Tibial nerve (tissue), 4 donors: ENCODE measurements at regions not wholly inside any gene's neighbourhood (a gene's known extent, or its start where the extent isn't known, plus 50 kb on each side); places are given as distances from the start of the nearest gene placed in this dataset.

Experiments
- DNase-seq, 2 donors: peaks; one replicate each; pipeline ENCODE4 v3.0.0-alpha.2; 2019; ENCODE audit warnings: low spot score in 2 of 2
- H3K27ac ChIP-seq, 4 donors: fragments of 200-600 bp; sonication (generic) in 3 of 4; one replicate each; pipeline ENCODE4 v1.5.1; 2017 to 2019; ENCODE audit warnings: mild to moderate bottlenecking in 1 of 4
- H3K27me3 ChIP-seq, 2 donors: fragments of 200-600 bp; sonication (generic) in 1 of 2; one replicate each; pipeline versions ENCODE4 v1.5.1 to v1.6.0; 2017 to 2019
- H3K36me3 ChIP-seq, 3 donors: fragments of 200-600 bp; sonication (generic); one replicate each; pipeline ENCODE4 v1.5.1; 2018 to 2019
- H3K4me1 ChIP-seq, 4 donors: fragments of 200-600 bp; sonication (generic) in 3 of 4; one replicate each; pipeline ENCODE4 v1.5.1; 2017 to 2019
- H3K4me3 ChIP-seq, 4 donors: fragments of 200-600 bp; sonication (generic) in 3 of 4; one replicate each; pipeline ENCODE4 v1.5.1; 2017 to 2019; ENCODE audit warnings: mild to moderate bottlenecking in 1 of 4, moderate library complexity in 1 of 4
- H3K9me3 ChIP-seq, 4 donors: fragments of 200-600 bp; sonication (generic) in 3 of 4; one replicate each; pipeline ENCODE4 v1.5.1; 2017 to 2019
- EP300 ChIP-seq, 2 donors: sonication (generic); formaldehyde crosslinking; IDR thresholded peaks; one replicate each; pipeline ENCODE4 v1.6.1; 2017; ENCODE audit warnings: antibody characterized with exemption in 2 of 2, mild to moderate bottlenecking in 1 of 2
- POLR2A ChIP-seq, 2 donors: fragments of 450-650 bp; IDR thresholded peaks; one replicate each; pipeline ENCODE4 v1.6.1; 2017; ENCODE audit warnings: antibody characterized with exemption in 2 of 2, mild to moderate bottlenecking in 2 of 2, moderate library complexity in 2 of 2
- WGBS, 2 donors: methylation state at CpG; one replicate each; pipeline ENCODE4 v1.1.5; 2018; 5-methylcytosine and 5-hydroxymethylcytosine counted together
- TF ChIP-seq, protein P1 (sequence below), 5 experiments: fragments of 200-600 bp in 3 of 5; fragments of 450-650 bp in 2 of 5; sonication (generic) in 3 of 5; IDR thresholded peaks; one replicate each; pipeline ENCODE4 v1.5.1; 2016 to 2019; ENCODE audit warnings: antibody characterized with exemption in 5 of 5, mild to moderate bottlenecking in 3 of 5, moderate library complexity in 2 of 5

DNA sequence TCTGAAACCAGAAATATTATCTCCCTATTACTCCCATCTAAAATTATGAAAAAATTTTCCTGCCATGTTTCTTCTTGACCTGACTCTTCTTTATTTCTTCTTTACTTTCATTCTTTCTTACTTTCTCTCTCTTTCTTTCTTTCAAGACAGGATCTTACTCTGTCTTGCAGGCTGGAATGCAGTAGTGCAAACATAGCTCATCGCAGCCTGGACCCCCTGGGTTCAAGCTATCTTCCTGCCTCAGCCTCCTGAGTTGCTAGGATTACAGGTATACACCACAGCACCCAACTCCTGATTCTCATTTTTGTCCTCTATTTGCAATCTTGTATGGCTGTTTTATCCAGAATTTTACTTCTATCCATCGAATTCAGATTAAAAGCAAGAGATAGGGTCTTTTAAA is 631.1 kb downstream of the TBC1D4 start:
- Histone ChIP-seq H3K4me1 (no peaks in the 10 kb centered on the region), H3K27me3 (no peaks in the 10 kb centered on the region), H3K27ac (no peak overlapping the region), H3K9me3 (peaks cover 0 to 18% (median 0%) of the 10 kb centered on the region in 4 donors), H3K4me3 (no peak overlapping the region), H3K36me3 (no peaks in the 10 kb centered on the region)
- 78 to 83% methylated on average over 2 of the region's 2 CpGs for WGBS, 2 donors
- no peak for DNase-seq
- TF ChIP-seq EP300 (IDR thresholded peaks at IDR 0.05) (no peak), POLR2A (IDR thresholded peaks at IDR 0.05) (no peak)
- TF ChIP-seq, protein P1, sequence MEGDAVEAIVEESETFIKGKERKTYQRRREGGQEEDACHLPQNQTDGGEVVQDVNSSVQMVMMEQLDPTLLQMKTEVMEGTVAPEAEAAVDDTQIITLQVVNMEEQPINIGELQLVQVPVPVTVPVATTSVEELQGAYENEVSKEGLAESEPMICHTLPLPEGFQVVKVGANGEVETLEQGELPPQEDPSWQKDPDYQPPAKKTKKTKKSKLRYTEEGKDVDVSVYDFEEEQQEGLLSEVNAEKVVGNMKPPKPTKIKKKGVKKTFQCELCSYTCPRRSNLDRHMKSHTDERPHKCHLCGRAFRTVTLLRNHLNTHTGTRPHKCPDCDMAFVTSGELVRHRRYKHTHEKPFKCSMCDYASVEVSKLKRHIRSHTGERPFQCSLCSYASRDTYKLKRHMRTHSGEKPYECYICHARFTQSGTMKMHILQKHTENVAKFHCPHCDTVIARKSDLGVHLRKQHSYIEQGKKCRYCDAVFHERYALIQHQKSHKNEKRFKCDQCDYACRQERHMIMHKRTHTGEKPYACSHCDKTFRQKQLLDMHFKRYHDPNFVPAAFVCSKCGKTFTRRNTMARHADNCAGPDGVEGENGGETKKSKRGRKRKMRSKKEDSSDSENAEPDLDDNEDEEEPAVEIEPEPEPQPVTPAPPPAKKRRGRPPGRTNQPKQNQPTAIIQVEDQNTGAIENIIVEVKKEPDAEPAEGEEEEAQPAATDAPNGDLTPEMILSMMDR (IDR thresholded peaks at IDR 0.05) = no peak

DNA sequence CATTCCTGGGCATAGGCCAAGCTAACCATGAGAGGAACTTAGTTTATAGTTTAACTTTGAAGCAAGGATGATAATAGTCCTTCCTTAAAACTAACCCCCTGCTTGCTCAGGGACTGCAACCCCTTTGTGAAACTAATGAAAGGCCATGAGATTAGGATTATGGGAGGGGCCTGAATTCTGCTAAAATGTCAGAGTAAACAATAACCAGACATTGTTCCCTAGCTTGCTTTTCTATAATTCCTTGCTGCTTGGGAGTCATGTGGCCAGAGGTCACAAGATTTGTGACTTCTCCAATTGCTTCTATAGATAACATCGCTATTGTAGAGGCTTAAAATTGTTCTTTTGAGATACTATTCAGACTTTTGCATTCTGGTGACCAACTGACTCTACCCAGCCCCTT is 634.0 kb downstream of the TBC1D4 start:
- H3K27ac ChIP-seq = no peak overlapping the region
- H3K4me3 ChIP-seq = no peak overlapping the region
- 55 to 63% methylated on average over 1 of the region's 1 CpG for WGBS, 2 donors
- H3K4me1 ChIP-seq = no peaks in the 10 kb centered on the region
- TF ChIP-seq POLR2A (IDR thresholded peaks at IDR 0.05) (no peak), EP300 (IDR thresholded peaks at IDR 0.05) (no peak)
- TF ChIP-seq, protein P1 (IDR thresholded peaks at IDR 0.05) = no peak
- DNase-seq = no peak
- H3K27me3 ChIP-seq = no peaks in the 10 kb centered on the region
- H3K9me3 ChIP-seq = peaks cover 0 to 13% (median 0%) of the 10 kb centered on the region in 4 donors
- no peaks in the 10 kb centered on the region for H3K36me3 ChIP-seq

DNA sequence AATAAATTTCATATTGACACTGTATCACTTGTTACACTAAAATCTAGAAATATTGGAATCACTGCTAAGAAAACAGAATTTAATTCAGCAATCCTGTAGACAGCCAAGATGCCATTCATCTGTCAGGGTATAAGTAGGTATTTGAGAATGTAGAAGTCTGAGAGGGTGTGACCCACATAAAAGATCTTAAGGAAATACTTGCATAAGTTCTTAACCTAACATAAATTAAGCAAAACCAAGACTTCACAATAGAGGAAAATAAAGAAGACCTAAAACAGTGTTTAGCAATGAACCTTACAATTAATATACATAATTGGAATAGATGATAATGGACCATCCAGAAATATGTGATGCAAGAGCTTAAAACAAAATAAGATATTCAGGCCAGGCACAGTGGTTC is 636.2 kb downstream of the TBC1D4 start:
- no peak overlapping the region for H3K4me3 ChIP-seq
- no peaks in the 10 kb centered on the region for H3K4me1 ChIP-seq
- H3K27me3 ChIP-seq = no peaks in the 10 kb centered on the region
- H3K36me3 ChIP-seq = no peaks in the 10 kb centered on the region
- no peak for DNase-seq
- H3K9me3 ChIP-seq = peaks cover 0 to 13% (median 0%) of the 10 kb centered on the region in 4 donors
- H3K27ac ChIP-seq = no peak overlapping the region
- TF ChIP-seq EP300 (IDR thresholded peaks at IDR 0.05) = no peak
- TF ChIP-seq, protein P1 (IDR thresholded peaks at IDR 0.05) = no peak
- TF ChIP-seq POLR2A (IDR thresholded peaks at IDR 0.05) = no peak

DNA sequence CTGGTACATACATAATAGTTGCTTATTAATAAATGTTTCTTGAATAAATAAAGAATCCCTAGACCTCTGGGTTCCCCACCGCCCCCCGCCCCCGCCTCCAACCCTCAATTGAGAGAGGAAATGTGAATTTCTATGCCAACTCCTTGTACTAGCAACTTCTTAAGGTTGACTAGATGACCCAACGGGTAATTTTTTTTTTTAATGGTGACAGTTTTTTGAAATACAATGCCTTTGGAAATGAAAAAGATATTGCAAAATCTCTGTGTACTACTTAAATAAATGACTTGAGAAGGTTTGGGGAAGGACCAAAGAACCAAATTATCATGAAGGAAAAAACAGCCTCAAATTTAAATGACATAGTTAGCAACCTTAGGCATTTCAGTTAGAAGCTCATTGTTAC is 640.3 kb downstream of the TBC1D4 start:
- H3K9me3 ChIP-seq = no peaks in the 10 kb centered on the region
- WGBS, 2 donors = 91 to 95% methylated on average over 4 of the region's 4 CpGs
- no peaks in the 10 kb centered on the region for H3K4me1 ChIP-seq
- H3K4me3 ChIP-seq = no peak overlapping the region
- H3K27me3 ChIP-seq = no peaks in the 10 kb centered on the region
- TF ChIP-seq, protein P1 (IDR thresholded peaks at IDR 0.05) = no peak
- TF ChIP-seq EP300 (IDR thresholded peaks at IDR 0.05) (no peak), POLR2A (IDR thresholded peaks at IDR 0.05) (no peak)
- no peak overlapping the region for H3K27ac ChIP-seq
- DNase-seq = no peak
- H3K36me3 ChIP-seq = no peaks in the 10 kb centered on the region

- H3K4me3 ChIP-seq = no peak overlapping the region
- H3K27ac ChIP-seq = no peak overlapping the region
- H3K9me3 ChIP-seq = no peaks in the 10 kb centered on the region
- 86 to 91% methylated on average over 2 of the region's 2 CpGs for WGBS, 2 donors
- TF ChIP-seq POLR2A (IDR thresholded peaks at IDR 0.05) (no peak), EP300 (IDR thresholded peaks at IDR 0.05) (no peak)
- H3K27me3 ChIP-seq = no peaks in the 10 kb centered on the region
- no peaks in the 10 kb centered on the region for H3K4me1 ChIP-seq
- no peak for DNase-seq
- no peaks in the 10 kb centered on the region for H3K36me3 ChIP-seq
Observed at GRCh38 chr13:74841123-74841522, 640.8 kb downstream of the TBC1D4 start.

- Histone ChIP-seq H3K36me3 (no peaks in the 10 kb centered on the region), H3K4me3 (no peak overlapping the region), H3K4me1 (no peaks in the 10 kb centered on the region), H3K9me3 (no peaks in the 10 kb centered on the region), H3K27me3 (no peaks in the 10 kb centered on the region), H3K27ac (no peak overlapping the region)
- DNase-seq = no peak
- TF ChIP-seq, protein P1 (IDR thresholded peaks at IDR 0.05) = no peak
- no peak for TF ChIP-seq POLR2A (IDR thresholded peaks at IDR 0.05)
- TF ChIP-seq EP300 (IDR thresholded peaks at IDR 0.05) = no peak
Observed at GRCh38 chr13:74839656-74840055, 642.3 kb downstream of the TBC1D4 start.
